ENCODE measurements at regions not wholly inside any gene's neighbourhood (a gene's known extent, or its start where the extent isn't known, plus 50 kb on each side); places are given as distances from the start of the nearest gene placed in this dataset.

GRCh38 chr12:73623421-73623820 lies 914.2 kb upstream of the ATXN7L3B start:
- H3K27ac ChIP-seq: no peak overlapping the region
- DNase-seq: no peak
- H3K27me3 ChIP-seq: no peaks in the 10 kb centered on the region
- TF ChIP-seq CTCF (IDR thresholded peaks at IDR 0.05): no peak
- no peak overlapping the region for H3K4me3 ChIP-seq
- intact Hi-C loops (cut with DNase I; ENCODE audit: low total_unique reads): no loop called here
- no peaks in the 10 kb centered on the region for H3K9me3 ChIP-seq
- H3K36me3 ChIP-seq: no peaks in the 10 kb centered on the region
- no peaks in the 10 kb centered on the region for H3K4me1 ChIP-seq

- Histone ChIP-seq H3K27me3 (no peaks in the 10 kb centered on the region), H3K36me3 (no peaks in the 10 kb centered on the region), H3K4me1 (no peaks in the 10 kb centered on the region), H3K4me3 (no peak overlapping the region), H3K9me3 (no peaks in the 10 kb centered on the region), H3K27ac (no peak overlapping the region)
- TF ChIP-seq CTCF (IDR thresholded peaks at IDR 0.05): no peak
- intact Hi-C loops (cut with DNase I; ENCODE audit: low total_unique reads): no loop called here
- DNase-seq: no peak
Measured at GRCh38 chr12:73625226-73625625, 912.4 kb upstream of the ATXN7L3B start.

GRCh38 chr12:73629171-73629570 lies 908.5 kb upstream of the ATXN7L3B start:
- no peak overlapping the region for H3K4me3 ChIP-seq
- no peak for TF ChIP-seq CTCF (IDR thresholded peaks at IDR 0.05)
- no peaks in the 10 kb centered on the region for H3K4me1 ChIP-seq
- no peaks in the 10 kb centered on the region for H3K9me3 ChIP-seq
- intact Hi-C loops (cut with DNase I; ENCODE audit: low total_unique reads): no loop called here
- no peak for DNase-seq
- H3K27me3 ChIP-seq: no peaks in the 10 kb centered on the region
- no peak overlapping the region for H3K27ac ChIP-seq
- H3K36me3 ChIP-seq: no peaks in the 10 kb centered on the region

- intact Hi-C loops (cut with DNase I; ENCODE audit: low total_unique reads): no loop called here
- H3K9me3 ChIP-seq: no peaks in the 10 kb centered on the region
- no peak overlapping the region for H3K4me3 ChIP-seq
- H3K27me3 ChIP-seq: no peaks in the 10 kb centered on the region
- DNase-seq: no peak
- no peaks in the 10 kb centered on the region for H3K36me3 ChIP-seq
- no peak for TF ChIP-seq CTCF (IDR thresholded peaks at IDR 0.05)
- H3K27ac ChIP-seq: no peak overlapping the region
- no peaks in the 10 kb centered on the region for H3K4me1 ChIP-seq
Measured at GRCh38 chr12:73629893-73630831, 907.5 kb upstream of the ATXN7L3B start.

- H3K27ac ChIP-seq: no peak overlapping the region
- intact Hi-C loops (cut with DNase I; ENCODE audit: low total_unique reads): no loop called here
- no peaks in the 10 kb centered on the region for H3K4me1 ChIP-seq
- H3K36me3 ChIP-seq: no peaks in the 10 kb centered on the region
- TF ChIP-seq CTCF (IDR thresholded peaks at IDR 0.05): no peak
- no peaks in the 10 kb centered on the region for H3K9me3 ChIP-seq
- H3K4me3 ChIP-seq: no peak overlapping the region
- no peaks in the 10 kb centered on the region for H3K27me3 ChIP-seq
- DNase-seq: no peak
Measured at GRCh38 chr12:73632191-73632590, 905.4 kb upstream of the ATXN7L3B start.
